BJ (cell line): ENCODE measurements at regions not wholly inside any gene's neighbourhood (a gene's known extent, or its start where the extent isn't known, plus 50 kb on each side); places are given as distances from the start of the nearest gene placed in this dataset.

Experiments
- CTCF ChIA-PET: fragments of 350-600 bp; formaldehyde crosslinking; extraction: SDS; loops from one replicate; lab custom pipeline; 2021; ENCODE audit warnings: antibody characterized with exemption, inconsistent platforms; lab: Yijun Ruan, JAX
- POLR2A ChIA-PET: fragments of 300-600 bp; sonication (Branson Sonifier 250); formaldehyde crosslinking; extraction: SDS; loops from one replicate; lab custom pipeline; 2021; ENCODE audit warnings: antibody characterized with exemption; lab: Charles Lee
- DNase-seq: peaks from one replicate; pipeline ENCODE4 v3.0.0-alpha.2; 2011; ENCODE audit warnings: low read depth
- H3K27me3 ChIP-seq: 2 replicates; pipeline ENCODE4 v1.6.0; 2011; ENCODE audit warnings: low read length; ENCODE audit not compliant: control insufficient read depth, insufficient read depth
- H3K36me3 ChIP-seq: 2 replicates; pipeline ENCODE4 v1.5.1; 2011; ENCODE audit warnings: low read length; ENCODE audit not compliant: control insufficient read depth, insufficient read depth
- H3K4me3 ChIP-seq: 2 replicates; pipeline ENCODE4 v1.5.1; 2011; ENCODE audit warnings: low read depth, mild to moderate bottlenecking, control low read depth, low read length
- CTCF ChIP-seq: IDR thresholded peaks from 2 replicates; pipeline ENCODE4 v1.5.1; 2011; ENCODE audit warnings: low read depth, mild to moderate bottlenecking, control low read depth, inconsistent platforms, low read length, moderate library complexity; ENCODE audit not compliant: insufficient read depth

GRCh38 chr7:52826515-52827265, 208.7 kb upstream of the POM121L12 start:
- Histone ChIP-seq H3K4me3 (no peak overlapping the region), H3K36me3 (no peaks in the 10 kb centered on the region), H3K27me3 (no peaks in the 10 kb centered on the region)
- no peak for DNase-seq
- ChIA-PET POLR2A (no interaction called here), CTCF (no interaction called here)
- no peak for TF ChIP-seq CTCF

- Histone ChIP-seq H3K36me3 (no peaks in the 10 kb centered on the region), H3K27me3 (no peaks in the 10 kb centered on the region), H3K4me3 (no peak overlapping the region)
- ChIA-PET CTCF (no interaction called here), POLR2A (no interaction called here)
- no peak for TF ChIP-seq CTCF
- no peak for DNase-seq
These were observed 209.8 kb upstream of the POM121L12 start for GRCh38 chr7:52825611-52826010.

- ChIA-PET CTCF (no interaction called here), POLR2A (no interaction called here)
- Histone ChIP-seq H3K4me3 (no peak overlapping the region), H3K36me3 (no peaks in the 10 kb centered on the region), H3K27me3 (no peaks in the 10 kb centered on the region)
- TF ChIP-seq CTCF = no peak
- DNase-seq = no peak
These were observed 223.9 kb upstream of the POM121L12 start for GRCh38 chr7:52811537-52811936.

- Histone ChIP-seq H3K4me3 (no peak overlapping the region), H3K27me3 (no peaks in the 10 kb centered on the region), H3K36me3 (no peaks in the 10 kb centered on the region)
- no peak for DNase-seq
- ChIA-PET POLR2A (no interaction called here), CTCF (no interaction called here)
- TF ChIP-seq CTCF = no peak
These were observed 235.6 kb upstream of the POM121L12 start for GRCh38 chr7:52799817-52800216.

GRCh38 chr7:52797801-52798200, 237.6 kb upstream of the POM121L12 start:
- ChIA-PET POLR2A (no interaction called here), CTCF (no interaction called here)
- H3K4me3 ChIP-seq = no peak overlapping the region
- no peaks in the 10 kb centered on the region for H3K27me3 ChIP-seq
- no peaks in the 10 kb centered on the region for H3K36me3 ChIP-seq
- no peak for DNase-seq
- TF ChIP-seq CTCF = no peak
